GM19328 (cell line): ENCODE measurements at regions not wholly inside any gene's neighbourhood (a gene's known extent, or its start where the extent isn't known, plus 50 kb on each side); places are given as distances from the start of the nearest gene placed in this dataset.

Experiments
- ATAC-seq: cut with Tn5 transposase; IDR thresholded peaks from one replicate; pipeline ENCODE4 v1.9.1; 2021; ENCODE audit warnings: mild to moderate bottlenecking, moderate library complexity; ENCODE audit not compliant: unreplicated experiment

GRCh38 chr9:2991292-2991691, 147.4 kb upstream of the PUM3 start:
- ATAC-seq: no peak

GRCh38 chr9:2987679-2988078, 143.8 kb upstream of the PUM3 start:
- ATAC-seq: no peak

- ATAC-seq: no peak
These were observed 141.4 kb upstream of the PUM3 start for GRCh38 chr9:2985343-2985742.

GRCh38 chr9:2984491-2984890, 140.6 kb upstream of the PUM3 start:
- ATAC-seq: no peak

GRCh38 chr9:2979957-2980610, 136.2 kb upstream of the PUM3 start:
- no peak for ATAC-seq

- ATAC-seq: no peak
These were observed 128.6 kb upstream of the PUM3 start for GRCh38 chr9:2972475-2972874.

- no peak for ATAC-seq
These were observed 127.0 kb upstream of the PUM3 start for GRCh38 chr9:2970864-2971263.

- ATAC-seq: no peak
These were observed 123.9 kb upstream of the PUM3 start for GRCh38 chr9:2967766-2968165.

GRCh38 chr9:2966565-2967300, 122.8 kb upstream of the PUM3 start:
- ATAC-seq: no peak

GRCh38 chr9:2964470-2964869, 120.6 kb upstream of the PUM3 start:
- ATAC-seq: no peak

GRCh38 chr9:2963307-2963706, 119.4 kb upstream of the PUM3 start:
- no peak for ATAC-seq

GRCh38 chr9:2962471-2963172, 118.7 kb upstream of the PUM3 start:
- ATAC-seq: no peak

GRCh38 chr9:2958219-2958618, 114.3 kb upstream of the PUM3 start:
- no peak for ATAC-seq

GRCh38 chr9:2957656-2958200, 113.8 kb upstream of the PUM3 start:
- ATAC-seq: no peak

GRCh38 chr9:2955575-2955974, 111.7 kb upstream of the PUM3 start:
- no peak for ATAC-seq

GRCh38 chr9:2939368-2939767, 95.5 kb upstream of the PUM3 start:
- ATAC-seq: no peak

- ATAC-seq: no peak
These were observed 92.3 kb upstream of the PUM3 start for GRCh38 chr9:2936221-2936620.

- no peak for ATAC-seq
These were observed 91.0 kb upstream of the PUM3 start for GRCh38 chr9:2934883-2935282.

GRCh38 chr9:2934241-2934650, 90.4 kb upstream of the PUM3 start:
- ATAC-seq: no peak

GRCh38 chr9:2933165-2934095, 89.5 kb upstream of the PUM3 start:
- no peak for ATAC-seq

- ATAC-seq: no peak
These were observed 84.5 kb upstream of the PUM3 start for GRCh38 chr9:2928411-2928810.
